Stimulated activated CD8-positive, alpha-beta memory T cell treated with anti-CD3 and anti-CD28 coated beads, Interleukin-2, amount 100 ng/mL, for 48 hours (primary cell): ENCODE measurements at regions not wholly inside any gene's neighbourhood (a gene's known extent, or its start where the extent isn't known, plus 50 kb on each side); places are given as distances from the start of the nearest gene placed in this dataset.

Source experiments
- DNase-seq, 2 donors: peaks; one replicate each; pipeline ENCODE4 v3.0.0-alpha.2; 2020; ENCODE audit warnings: low read depth in 2 of 2

DNA sequence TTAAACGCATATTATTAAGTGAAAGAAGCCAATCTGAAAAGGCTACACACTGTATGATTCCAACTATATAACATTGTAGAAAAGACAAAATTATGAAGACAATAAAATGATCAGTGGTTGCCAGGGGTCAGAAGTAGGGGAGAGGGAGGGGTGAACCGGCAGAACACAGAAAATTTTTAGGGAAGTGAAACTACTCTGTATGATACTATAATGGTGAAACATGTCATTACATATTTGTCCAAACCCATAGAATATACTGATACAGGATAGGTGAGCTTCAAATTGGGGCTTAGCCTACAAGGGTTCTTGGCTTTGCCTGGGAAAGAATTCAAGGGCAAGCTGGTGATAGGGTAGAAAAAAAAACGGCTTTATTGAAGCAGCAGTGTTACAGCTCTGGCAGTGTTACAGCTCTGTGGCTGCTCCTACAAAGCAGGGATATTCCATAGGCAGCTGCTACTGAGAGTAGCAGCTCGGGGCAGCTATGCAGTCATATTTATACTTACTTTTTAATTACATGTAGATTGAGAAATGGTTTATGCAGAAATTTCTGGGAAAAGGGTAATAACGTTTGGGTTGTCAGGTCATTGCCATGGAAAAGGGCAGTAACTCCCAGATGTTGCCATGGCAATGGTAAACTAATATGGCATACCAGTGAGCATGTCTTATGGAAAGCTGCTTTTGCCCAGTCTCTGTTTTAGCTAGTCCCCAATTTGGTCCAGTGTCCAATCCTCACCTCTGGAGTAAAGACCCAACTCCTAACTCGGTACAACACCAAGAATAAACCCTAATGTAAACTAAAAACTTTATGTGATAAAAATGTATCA is 125.1 kb upstream of the SLC25A36 start:
- no peak for DNase-seq

DNA sequence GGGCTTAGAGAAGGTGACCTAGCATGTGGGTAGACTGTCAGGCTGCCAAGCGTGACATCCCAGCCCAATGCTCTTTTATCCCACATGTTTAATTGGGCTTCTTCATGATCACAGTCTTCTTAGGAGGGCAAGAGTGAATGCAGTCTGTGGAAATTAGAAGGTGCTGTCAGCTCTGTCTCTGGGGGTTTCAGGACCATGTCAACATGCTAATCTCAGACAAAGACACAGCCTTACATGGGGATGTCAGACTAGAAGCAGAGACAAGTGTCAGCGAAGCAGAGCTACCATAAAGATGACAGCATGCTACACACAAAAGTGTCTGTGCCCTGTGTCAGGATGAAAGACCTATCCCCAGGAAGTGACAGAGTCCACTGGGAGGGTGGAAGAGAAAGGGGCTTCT is 120.1 kb upstream of the SLC25A36 start:
- no peak for DNase-seq

DNA sequence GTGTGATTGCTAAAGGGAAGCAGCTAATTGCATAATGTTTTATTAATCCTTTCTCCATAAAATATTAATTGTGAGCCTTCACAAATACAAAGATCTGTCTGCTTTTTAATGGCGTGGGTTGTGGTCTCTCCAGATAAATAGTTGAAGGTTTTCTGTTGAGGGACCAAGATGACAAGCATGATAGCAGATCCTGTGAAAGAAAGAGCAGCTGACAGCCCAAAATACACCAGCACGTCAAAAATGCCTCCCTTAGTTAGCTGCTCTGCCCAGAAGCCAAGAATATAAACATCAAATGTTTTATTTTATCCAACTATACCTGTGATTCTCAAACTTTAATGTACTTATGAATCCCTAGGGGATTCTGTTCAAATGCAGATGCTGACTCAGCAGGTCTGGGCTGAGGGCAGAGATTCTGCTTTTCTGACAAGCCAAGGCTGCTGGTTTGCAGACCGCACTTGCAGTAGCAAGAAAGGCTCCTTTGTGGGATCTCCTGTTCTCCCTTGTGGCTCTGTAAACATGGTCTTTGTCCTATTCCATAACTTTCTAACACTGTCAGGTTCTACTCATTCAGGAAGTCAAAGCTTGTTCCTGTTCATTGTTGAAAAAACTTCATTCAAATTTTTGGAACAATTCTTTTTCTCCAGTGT is 119.1 kb upstream of the SLC25A36 start:
- DNase-seq: no peak

DNA sequence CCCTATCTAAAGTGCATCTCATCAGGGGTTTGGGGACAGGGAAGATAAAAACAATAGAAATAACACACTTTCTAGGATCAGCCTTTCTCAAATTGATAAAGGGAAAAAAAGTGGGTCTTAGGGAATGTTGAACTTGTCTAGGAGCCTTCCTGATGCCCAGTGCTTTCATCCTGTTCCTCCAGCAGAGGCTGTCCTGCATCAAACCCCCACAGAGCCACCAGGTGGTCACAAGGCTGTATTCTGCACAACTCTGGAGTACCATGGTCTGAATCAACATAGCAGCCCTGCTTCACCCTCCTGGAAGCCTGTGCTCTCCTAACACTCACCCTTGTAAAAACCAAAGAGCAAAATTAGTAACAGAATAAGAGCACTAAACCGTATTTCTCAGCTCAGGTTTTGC is 118.5 kb upstream of the SLC25A36 start:
- no peak for DNase-seq

DNA sequence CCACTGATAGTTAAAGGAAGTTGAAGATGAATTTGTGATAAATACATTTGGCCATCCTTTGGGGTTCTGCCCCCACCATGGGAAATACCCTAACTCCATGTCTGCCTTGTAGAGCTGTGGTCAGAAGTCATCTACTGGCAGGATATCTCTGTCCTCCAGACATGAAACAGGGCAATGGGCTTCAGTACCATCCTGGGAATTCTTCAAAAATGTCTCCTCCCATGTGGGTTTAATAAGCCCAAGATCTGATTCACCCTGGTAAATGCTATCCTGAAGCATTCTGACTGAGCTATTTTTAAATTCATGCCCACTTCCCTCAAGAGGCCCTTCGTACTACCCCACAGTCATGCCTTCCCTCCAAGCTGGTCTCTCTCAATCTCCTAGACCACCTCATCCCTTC is 113.7 kb upstream of the SLC25A36 start:
- no peak for DNase-seq

DNA sequence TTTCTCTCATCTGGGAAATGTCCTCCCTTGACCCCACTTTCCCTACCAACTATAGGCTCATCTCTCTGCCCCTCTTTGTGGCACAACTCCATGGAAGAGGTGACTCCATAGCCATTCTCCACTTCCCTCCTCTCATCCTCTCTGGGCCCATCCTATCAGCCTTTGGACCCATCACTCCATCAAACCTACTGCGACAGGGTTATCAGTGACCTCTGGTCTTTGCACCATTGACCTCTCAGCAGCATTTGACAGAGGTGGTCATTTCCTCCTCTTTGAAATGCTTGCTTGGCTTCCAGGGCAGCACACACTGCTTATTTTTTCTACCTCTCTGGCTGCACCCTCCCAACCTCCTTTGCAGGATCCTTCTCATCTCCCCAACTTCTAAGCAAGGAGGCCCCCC is 113.1 kb upstream of the SLC25A36 start:
- no peak for DNase-seq

DNA sequence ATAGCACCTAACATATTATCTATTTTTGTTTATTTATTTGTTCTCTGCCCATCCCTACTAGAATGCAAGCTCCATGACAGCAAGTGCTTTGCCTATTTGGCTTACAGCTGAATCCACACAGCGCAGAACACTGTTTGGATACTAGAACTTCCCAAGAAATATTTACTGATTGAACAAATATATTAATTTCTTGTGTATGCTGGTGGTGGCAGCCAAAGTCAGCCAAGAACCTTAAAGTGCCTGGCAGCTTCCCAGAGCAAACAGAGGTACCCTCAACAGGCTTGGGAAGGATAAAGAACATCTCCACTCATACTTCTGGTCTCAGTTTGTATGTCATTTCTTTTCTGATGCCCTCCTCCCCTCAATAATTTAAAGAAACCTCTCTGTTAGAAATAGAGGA is 111.8 kb upstream of the SLC25A36 start:
- DNase-seq: no peak

DNA sequence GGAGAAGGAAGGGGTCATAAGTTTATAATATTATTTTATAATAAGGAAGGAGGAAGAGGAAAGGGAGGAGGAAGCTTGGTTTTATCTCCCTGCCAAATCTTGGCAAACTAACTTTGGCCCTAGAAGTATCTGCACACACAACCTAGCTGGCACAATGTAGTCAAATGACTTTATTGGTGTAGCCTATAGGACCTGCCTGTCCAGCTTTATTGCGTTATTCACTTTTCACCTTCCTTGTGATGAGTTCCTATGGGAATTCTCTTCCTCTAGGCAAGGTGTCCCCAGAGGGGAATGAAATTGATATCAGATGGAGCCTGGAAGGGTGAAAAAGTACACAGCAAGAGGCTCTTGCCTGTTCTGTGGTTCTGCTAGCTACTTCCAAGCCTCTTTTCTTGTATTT is 111.2 kb upstream of the SLC25A36 start:
- no peak for DNase-seq

DNA sequence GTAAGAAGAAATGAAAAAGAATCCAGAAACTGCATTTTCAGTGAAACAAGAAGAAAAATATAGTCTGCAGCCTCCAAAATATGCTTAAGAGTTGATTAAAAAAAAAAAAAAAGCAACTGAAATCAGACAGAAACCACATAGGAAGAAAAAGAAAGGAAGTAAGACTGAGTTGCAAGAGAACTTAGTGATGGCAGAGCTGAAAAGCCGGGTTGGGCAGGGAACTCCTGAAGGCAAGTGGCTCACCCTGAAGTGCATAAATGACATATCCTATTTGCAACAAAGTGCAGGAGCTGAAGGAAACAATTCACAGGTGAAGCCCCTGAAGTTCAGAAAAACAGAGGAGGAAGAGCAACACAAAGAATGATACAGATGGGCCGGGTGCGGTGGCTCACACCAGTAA is 108.8 kb upstream of the SLC25A36 start:
- no peak for DNase-seq

DNA sequence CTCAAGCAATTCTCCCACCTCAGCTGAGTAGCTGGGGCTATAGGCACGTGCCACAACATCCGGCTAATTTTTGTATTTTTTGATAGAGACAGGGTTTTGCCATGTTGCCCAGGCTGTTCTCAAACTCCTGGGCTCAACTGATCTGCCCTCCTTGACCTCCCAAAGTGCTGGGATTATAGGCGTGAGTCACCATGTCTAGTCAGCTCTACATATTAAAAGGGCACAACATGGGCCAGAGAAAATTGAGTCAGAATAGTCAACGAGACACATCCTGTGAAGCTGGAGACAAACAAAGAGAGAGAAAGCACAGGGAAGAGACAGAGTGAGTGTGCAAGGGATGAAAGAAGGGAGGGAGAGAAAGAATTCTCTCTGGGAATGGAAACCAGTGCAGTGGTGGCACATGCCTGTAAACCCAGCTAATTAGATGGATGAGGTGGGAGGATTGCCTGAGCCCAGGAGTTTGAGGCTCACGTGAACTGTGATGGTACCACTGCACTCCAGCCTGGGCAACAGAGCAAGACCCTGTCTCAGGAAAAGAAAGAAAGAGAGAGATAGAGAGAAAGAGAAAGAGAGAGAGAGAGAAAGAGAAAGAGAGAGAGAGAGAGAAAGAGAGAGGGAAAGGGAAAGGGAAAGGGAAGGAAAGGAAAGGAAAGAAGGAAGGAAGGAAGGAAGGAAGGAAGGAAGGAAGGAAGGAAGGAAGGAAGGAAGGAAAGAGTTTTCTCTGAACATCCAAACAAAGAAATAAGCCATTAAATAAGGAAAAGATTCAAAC is 107.2 kb upstream of the SLC25A36 start:
- no peak for DNase-seq

DNA sequence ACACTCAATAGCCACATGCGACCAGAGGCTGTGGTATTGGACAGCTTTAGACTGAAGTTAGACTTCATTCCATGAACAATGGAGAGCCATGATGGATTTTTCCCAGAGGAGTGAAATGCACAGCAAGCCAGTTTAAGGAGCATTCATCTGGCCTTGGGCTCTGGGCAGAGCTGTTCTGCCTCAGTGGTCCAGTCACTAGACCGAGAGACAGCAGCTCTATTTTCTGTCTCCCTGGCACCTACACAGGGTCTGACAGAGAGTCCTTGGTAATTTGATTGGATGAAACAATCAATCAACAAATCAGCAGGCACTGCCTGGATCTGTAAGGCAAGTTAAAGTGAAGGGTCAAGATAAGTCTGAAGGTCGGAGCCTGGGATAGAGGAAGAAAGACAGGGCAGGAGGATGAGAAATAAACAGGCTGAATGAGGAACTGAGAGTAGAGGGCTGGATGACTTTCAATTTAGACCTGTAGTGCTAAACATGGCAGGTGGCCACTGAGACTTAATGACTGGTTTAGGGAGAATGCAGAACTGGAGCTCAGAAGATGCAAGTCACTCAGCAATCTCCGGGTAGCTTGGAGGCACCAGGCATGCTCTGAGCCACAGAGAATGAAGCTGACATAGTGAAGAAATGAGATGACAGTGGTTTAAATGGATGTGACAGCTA is 98.5 kb upstream of the SLC25A36 start:
- DNase-seq: no peak

DNA sequence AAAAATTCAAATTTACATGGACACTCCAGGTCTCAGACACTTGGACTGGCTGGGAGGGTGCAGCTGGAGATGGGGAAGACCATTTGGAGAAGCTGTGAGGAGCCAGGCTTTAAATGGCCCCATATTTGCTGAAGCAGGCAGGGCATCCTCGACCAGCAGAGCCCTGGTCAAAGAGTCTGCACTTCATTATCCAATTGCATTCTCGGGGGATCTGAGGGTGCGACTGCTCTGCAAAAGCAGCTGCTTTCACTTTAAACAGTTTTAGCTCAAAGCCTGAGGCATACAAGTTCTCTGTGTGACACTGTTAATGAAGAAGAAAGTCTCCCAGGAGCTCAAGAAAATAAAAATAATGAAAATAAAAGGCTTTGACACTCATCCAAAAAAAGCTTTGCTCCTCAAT is 98.0 kb upstream of the SLC25A36 start:
- DNase-seq: no peak

DNA sequence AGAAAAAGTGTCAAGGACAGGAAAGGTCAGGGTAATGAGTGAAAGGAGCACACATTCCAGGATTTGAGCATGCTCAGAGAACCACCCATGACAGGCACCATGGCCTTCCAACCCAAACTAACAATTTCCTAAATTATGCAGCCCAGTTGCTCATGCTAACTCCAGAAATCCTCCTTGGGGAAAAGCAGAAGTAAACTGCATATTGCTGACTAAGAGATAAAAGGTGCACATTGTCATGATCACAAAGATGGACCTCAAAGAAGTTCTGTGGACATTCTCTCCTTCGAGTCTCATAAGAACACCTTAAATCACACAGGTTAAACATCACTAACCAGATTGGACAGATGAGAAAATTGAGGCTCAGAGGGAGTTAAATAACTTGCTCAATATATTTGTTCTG is 97.6 kb upstream of the SLC25A36 start:
- DNase-seq: no peak

DNA sequence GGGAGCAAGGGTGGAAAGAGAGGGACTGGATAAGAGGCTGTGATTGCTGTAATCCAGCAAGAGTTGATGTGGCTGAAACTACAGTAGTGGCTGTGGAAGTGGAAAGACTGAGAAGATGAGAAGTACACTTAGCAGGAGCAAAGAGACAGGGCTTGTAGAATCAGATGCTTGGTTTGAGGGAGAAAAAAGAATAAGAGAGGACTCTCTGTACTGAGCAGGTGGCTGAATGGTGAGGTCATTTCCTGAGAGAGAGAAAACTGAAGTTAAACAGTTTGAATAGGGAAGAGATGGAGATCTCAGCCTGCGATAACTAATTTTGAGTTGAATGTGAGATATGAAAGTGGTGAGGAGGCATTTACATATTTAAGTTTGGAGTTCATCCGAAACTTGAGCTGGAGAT is 95.8 kb upstream of the SLC25A36 start:
- DNase-seq: no peak

DNA sequence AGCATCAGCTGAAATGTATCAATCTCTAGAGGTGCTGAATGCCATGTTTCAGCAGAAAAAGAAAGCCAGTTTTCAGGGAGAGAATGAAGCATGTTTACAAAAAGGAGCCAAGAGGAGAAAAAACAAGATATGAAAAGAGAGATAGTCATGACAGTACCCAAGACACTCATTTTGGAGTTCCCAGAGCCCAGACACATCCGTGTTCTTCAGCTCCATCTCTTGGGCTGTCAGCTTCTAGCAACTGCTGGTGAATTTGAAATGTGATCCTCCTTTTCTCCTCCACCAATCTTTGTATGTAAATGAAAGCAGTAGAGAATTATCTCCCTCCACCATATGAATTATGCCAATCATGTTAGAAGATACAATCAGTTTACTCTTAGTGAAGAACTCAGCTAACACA is 93.0 kb upstream of the SLC25A36 start:
- DNase-seq: no peak

DNA sequence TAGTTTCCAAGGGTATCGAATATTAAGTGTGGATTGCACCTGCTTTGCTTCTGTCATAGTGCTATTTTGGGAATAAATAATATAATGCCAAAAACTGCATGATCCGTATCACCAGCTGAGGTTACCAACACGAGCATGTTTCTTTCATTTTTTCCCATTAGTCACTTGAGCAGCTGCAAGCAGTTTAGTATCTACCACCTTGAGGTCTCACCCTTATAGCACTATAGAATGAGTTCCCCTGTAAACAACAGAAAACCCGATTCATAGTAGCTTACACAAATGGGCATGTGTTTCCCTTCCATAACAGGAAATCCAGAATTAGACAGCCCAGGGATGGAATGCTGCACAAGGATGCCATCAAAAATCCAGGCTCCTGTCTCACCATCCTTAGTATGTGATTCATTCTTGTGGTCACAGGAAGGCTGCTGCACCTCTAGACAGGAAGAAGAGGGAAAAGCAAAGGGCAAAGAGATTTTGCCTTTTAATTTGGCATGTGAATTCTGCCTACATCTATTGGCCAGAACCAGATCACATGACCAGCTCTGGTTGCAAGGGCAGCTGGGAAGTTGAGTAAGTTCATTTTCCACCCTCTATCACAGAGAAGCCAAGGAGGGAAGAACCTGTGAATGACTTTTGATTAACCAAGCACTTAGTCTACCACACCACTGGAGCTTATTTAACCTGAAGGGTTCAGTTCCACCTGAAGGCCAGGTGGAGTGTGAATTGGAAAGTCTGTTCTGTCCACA is 91.3 kb upstream of the SLC25A36 start:
- DNase-seq: no peak

DNA sequence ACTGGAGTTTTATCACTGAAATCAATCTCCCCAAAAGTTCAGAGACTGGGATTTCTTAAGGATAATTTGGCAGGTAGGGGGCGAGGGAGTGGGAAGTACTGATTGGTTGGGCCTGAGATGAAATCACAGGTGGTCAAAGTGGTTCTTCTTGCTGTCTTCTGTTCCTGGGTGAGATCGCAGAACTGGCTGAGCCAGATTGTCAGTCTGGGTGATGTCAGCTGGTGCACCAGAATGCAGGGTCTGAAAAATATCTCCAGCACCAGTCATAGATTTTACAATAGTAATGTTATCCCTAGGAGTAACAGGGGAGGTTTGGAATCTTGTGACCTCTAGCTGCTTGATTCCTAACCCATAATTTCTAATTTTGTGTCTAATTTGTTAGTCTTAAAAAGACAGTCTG is 86.7 kb upstream of the SLC25A36 start:
- DNase-seq: no peak

DNA sequence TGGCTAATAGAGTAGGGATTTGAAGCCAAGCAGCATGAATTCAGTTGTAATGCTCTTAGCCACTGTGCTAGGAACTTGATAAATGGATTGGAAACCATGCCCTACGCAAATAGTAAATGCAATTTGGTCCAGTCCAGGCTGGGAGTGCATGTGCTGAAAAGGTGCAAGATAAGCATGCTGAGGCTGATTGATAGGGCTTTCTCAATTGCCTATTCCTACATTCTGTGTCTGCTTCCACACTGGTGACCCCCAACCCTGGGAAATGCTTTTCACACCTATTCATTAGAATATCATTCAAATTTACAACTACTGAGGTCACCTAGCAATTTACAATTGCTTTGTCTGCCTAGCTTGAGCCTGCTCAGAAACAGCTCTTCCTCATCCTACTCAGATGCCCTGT is 84.7 kb upstream of the SLC25A36 start:
- no peak for DNase-seq

DNA sequence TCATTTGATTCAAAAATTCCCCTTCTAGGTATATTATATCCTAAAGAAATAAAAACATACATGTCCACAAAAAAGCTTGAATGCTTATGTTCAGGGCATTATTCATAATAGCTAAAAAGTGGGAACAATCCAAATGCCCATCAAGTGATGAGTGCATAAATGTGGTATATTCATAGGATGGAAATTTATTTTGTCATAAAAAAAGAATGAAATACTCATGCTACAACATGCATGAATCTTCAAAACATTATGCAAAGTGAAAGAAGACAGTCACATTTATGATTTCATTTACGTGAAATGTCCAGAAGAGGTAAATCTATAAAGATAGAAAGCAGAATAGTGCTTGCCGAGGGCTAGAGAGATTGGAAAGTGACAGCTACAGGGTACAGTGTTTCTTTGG is 83.6 kb upstream of the SLC25A36 start:
- no peak for DNase-seq

DNA sequence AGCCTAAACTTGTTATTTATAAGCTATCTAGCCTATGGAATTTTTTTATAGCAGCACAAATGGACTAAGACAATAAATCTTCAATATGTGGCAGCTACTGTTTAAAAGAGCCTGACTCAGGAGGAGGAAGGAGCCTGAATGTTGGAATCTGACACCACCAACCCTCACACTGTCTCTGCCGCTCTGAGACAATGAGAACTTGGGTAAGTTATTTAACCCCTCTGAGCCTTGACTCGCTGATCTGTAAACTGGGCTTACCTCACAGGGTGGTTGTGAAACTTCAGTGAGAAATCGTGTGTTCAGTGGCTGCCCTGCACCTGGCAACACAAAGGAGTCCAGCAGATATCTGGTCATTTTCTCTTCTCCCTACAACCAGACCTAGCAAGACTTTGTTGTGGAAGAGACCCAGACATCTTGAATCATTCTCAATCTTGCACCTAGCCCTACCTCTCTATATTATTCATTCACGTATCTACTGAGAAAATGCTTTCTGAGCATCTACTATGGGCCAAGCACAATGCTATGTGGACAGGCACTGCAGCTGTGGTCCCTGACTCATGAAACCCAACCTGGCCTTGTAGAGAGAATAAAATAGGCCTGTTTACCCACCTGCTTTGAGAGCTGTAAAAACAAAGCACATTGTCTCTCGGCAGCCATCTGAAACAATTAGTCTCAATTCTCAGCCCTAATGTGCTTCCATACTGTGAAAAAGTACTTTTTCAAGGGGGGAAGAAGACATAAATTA is 81.9 kb upstream of the SLC25A36 start:
- DNase-seq: no peak

DNA sequence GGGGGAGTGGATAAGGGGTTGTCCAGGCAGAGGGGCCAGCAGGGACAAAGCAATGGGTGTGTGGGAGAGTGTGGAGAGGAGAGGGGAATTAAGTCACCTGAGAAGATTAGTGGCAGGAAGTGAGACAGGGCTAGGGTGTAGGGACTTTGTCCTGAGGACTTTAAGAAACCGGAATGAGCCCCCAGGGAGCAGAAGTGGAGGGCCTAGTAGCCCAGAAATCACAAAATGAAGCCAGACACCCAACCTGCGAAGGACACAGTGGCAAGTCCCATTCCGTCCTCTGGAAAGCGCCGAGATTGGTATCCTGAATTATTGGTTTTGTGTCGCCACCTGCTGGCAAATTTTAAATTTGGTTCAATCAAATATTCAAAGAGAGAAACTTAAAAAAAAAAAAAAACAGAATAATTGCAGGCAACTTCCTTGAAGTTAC is 78.0 kb upstream of the SLC25A36 start:
- peak; percentile 2 to 8 for DNase-seq
